HEK293T (cell line): ENCODE measurements at regions not wholly inside any gene's neighbourhood (a gene's known extent, or its start where the extent isn't known, plus 50 kb on each side); places are given as distances from the start of the nearest gene placed in this dataset.

ENCODE experiments used
- FOXA1 ChIP-seq: fragments of 450-650 bp; IDR thresholded peaks from 2 replicates; pipeline ENCODE4 v1.6.1; 2016; ENCODE audit warnings: mild to moderate bottlenecking
- NFRKB ChIP-seq: fragments of 450-650 bp; IDR thresholded peaks from 2 replicates; pipeline ENCODE4 v1.6.1; 2016; ENCODE audit warnings: mild to moderate bottlenecking, moderate library complexity
- ZNF384 ChIP-seq: fragments of 450-650 bp; IDR thresholded peaks from 2 replicates; pipeline ENCODE4 v1.6.1; 2016

DNA sequence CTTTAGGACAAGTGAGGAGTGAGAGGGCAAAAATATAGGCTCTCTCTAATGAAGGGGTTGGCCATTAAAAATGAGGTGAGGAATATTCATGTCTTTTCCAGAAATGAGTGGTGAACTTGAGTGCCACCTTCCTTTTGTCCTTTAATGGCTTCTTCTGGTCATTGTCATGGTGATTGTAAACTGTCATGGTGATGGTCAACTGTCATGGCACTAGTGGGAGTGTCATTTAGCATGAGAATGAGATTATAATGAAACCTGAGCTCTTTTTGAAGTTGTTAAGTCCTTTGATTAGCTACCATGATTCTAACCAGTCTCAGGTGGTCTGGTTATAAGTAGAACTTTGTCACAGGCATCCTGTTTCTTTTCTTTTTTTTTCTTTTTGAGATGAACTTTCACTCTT, 524.4 kb downstream of the NEBL start:
- no peak for TF ChIP-seq FOXA1
- no peak for TF ChIP-seq NFRKB
- TF ChIP-seq ZNF384: no peak
